Stimulated activated CD4-positive, alpha-beta T cell treated with anti-CD3 and anti-CD28 coated beads, Interleukin-12 subunit alpha, Interleukin-12 subunit beta, amount 100 ng/mL, for 48 hours (primary cell): ENCODE measurements at regions not wholly inside any gene's neighbourhood (a gene's known extent, or its start where the extent isn't known, plus 50 kb on each side); places are given as distances from the start of the nearest gene placed in this dataset.
"Not testable (repeated sequence)": the region's sequence is repeated elsewhere in the genome, so short reads cannot be mapped to it uniquely, and the experiment has no call there.

Experiments
- DNase-seq, 3 donors: peaks; one replicate each; pipeline ENCODE4 v3.0.0-alpha.2; 2020; ENCODE audit warnings: low read depth in 2 of 3, low spot score in 1 of 3

GRCh38 chr3:127520993-127521392 is 69.5 kb downstream of the TPRA1 start:
- no peak for DNase-seq

- DNase-seq: no peak
Measured at GRCh38 chr3:127518456-127519081, 72.0 kb downstream of the TPRA1 start.

- no peak for DNase-seq
Measured at GRCh38 chr3:127512256-127512655, 78.3 kb downstream of the TPRA1 start.

DNA sequence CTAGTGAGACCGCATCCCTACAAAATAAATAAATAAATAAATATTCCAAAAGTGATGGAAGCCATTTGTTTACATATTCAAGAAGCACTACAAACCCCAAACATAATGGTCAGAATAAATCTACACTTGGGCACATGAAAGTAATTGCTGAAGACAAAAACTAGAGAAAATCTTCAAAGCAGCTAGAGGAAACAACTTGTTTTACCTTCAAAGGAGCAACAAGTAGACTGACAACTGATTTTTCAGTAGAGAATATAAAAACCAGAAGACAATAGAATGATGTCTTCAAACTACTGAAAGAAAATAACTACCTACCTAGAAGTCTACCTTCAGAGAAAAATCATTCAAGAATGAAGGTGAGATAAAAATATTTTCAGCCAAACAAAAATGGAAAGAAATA is 89.4 kb downstream of the TPRA1 start:
- no peak for DNase-seq

- no peak for DNase-seq
Measured at GRCh38 chr3:127497676-127498075, 92.9 kb downstream of the TPRA1 start.

DNA sequence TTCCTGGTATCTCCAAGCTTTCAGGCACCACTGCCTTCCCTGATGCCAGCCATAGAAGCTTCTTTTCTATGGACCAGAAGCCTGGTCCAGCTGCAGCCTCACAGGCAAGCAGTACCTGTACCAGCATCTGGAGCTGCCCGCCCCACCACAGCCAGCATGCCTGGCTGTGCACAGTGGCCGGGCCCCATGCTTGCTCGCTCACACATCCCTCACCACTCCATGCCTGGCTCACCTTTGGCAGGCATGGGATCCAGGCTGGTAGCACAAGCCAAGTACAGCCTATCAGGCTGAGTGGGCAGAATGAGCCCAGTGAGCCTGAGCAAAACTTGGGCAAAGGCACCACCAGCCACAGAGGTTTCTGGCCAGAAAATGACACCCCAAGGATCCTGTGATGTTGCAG is 93.4 kb downstream of the TPRA1 start:
- no peak for DNase-seq

GRCh38 chr3:127495821-127496655 is 94.5 kb downstream of the TPRA1 start:
- DNase-seq: no peak

GRCh38 chr3:127493924-127494646 is 96.4 kb downstream of the TPRA1 start:
- DNase-seq: no peak

DNA sequence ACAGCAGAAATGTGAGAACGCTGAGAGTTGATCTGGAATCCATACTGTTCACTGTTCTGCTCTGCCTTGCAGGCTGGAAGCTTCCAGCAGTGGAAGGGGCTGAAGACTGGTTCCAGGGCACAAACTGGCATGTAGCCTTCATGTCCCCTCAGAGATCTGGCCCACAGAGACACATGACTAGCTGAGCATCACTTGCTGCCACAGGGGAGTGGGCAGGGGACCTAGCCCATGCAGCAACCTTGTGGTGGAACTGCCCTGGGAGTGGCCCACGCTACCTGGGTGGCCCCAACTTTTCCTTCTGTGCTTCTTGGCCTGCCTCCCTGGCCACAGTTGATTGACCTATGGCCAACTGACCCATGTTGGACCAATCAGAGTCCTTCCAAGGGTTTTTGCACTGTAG is 98.1 kb downstream of the TPRA1 start:
- DNase-seq: no peak

GRCh38 chr3:127491909-127492308 is 98.6 kb downstream of the TPRA1 start:
- no peak for DNase-seq

GRCh38 chr3:127491323-127491722 is 99.2 kb downstream of the TPRA1 start:
- DNase-seq: no peak

- not testable (repeated sequence) for DNase-seq
Measured at GRCh38 chr3:127491024-127491305, 99.6 kb downstream of the TPRA1 start.

GRCh38 chr3:127490271-127491023 is 100.1 kb downstream of the TPRA1 start:
- no peak for DNase-seq

GRCh38 chr3:127489357-127489756 is 101.2 kb downstream of the TPRA1 start:
- DNase-seq: no peak

DNA sequence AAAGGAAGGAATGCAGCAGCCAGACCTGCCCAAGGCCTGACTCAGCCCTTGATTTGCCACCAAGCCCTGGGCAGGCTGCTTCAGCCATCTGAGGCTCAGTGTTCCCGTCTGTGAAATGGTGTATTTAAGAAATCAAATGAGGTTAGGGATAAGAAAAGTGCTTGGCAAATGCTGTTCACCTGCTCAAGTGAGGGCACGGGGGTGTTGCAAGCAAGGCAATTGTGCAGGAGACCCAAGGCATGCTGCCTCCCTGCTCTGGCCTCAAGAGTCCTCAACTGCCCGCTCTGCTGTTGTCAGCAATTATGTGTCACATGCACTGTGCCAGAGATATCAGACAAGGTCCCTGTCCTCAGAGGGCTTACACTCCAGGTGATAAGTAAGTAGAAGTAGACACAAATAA is 101.8 kb downstream of the TPRA1 start:
- no peak for DNase-seq

DNA sequence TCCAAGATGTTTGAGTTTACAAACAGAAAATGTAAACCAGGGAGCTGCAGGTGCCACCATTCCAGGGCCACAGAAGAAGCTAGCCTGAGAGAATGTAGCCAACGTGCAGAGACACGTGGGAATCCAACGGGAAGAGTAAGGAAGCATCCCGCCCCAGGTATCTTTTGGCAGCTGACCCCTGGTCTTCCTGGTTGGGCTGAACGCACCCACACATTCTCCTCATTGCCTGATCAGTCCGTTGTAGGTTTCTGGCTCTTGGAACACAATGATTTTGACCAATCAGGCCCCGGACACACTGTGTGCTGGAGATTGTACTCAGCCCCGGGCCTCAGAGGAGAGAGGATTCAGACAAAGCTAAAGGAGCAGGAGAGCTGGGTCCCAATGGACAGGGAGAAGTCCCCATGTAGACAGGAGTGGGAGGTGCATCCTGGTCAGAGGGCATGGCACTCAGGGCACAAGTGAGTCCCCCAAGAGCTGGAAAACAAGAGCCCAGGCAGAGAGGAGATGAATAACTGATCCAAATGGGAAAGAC is 102.3 kb downstream of the TPRA1 start:
- no peak for DNase-seq

DNA sequence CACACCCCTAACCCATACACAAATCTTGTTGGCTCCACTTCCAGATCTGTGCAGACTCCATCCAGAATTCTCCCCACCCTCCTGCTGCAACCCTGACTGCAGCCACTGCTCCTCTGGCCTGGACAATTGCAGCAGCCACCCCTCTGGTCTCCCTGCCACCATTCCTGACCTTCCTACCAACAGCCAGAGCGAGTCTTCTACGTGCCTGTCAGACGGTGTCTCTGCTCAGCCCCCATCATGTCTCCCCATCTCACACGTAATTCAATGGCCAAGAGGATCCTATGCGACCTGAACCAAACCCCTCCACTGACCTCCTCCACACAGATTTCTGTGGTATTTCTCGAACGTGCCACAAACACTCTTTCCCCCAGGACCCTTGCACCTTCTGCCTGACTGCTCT is 103.3 kb downstream of the TPRA1 start:
- DNase-seq: no peak

- no peak for DNase-seq
Measured at GRCh38 chr3:127486321-127486944, 104.1 kb downstream of the TPRA1 start.

DNA sequence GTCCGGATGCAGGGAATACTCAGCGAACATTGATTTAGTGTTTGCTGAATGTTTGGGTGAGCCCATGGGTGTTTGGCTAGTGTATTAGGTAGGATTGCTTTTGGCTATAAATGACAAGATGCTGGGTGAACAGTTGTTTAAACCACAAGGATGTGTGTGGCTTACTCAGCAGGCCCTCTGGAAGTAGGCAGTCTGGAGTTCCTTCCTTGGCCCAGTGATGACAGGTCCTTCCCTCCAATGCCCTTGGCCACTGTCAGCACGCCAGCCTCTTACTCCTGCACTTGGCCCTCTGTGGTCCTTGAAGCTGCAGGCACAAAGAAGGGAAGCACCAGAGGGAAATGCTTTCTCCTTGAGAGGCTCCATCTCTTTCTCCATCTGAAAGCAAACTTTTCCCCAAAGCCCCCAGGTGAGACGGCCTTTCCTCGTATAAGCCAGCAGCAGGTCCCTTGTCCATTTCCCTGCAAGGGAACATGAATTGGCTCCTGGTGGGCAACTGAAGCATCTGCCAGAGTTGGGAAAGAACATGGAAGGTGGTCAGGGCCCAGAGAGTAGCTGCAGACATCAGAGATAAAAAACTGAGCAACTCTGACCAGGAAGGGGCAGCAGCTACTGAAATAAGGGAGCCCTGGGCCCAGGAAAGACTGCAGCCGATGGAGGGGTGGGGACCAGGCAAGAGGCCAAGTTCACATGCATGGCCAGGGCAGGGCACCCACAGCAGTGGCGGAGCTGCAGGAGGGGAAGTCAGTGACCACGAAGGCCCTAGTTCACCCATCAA is 105.0 kb downstream of the TPRA1 start:
- DNase-seq: no peak
